ENCODE measurements at regions not wholly inside any gene's neighbourhood (a gene's known extent, or its start where the extent isn't known, plus 50 kb on each side); places are given as distances from the start of the nearest gene placed in this dataset.

GRCh38 chr3:153670577-153670976, 450.6 kb upstream of the ARHGEF26 start:
- Histone ChIP-seq H3K79me2 (ENCODE audit: control insufficient read depth, insufficient read depth, low read length) (no peaks in the 10 kb centered on the region), H3K36me3 (ENCODE audit: control insufficient read depth in 2 of 2, extremely low read depth in 1 of 2, insufficient read depth in 2 of 2, low read length in 2 of 2) (no peaks in the 10 kb centered on the region), H3K9ac (replicated peaks; ENCODE audit: extremely low read depth, insufficient read depth, low read length) (no peak overlapping the region), H3K27me3 (ENCODE audit: control insufficient read depth in 2 of 2, insufficient read depth in 2 of 2, low read length in 2 of 2) (peaks cover 0 to 2% of the 10 kb centered on the region in 2 experiments), H2AFZ (ENCODE audit: low read depth, low read length) (no peak overlapping the region), H3K4me1 (ENCODE audit: control insufficient read depth, extremely low read depth, insufficient read depth, low read length) (no peaks in the 10 kb centered on the region), H3K9me1 (replicated peaks; ENCODE audit: control insufficient read depth, extremely low read depth, insufficient read depth, low read length) (no peaks in the 10 kb centered on the region), H3K4me3 (replicated peaks in 1 of 3; ENCODE audit: insufficient read depth in 1 of 3, low read depth in 1 of 3, low read length in 3 of 3) (no peak overlapping the region), H3K9me3 (replicated peaks; ENCODE audit: control insufficient read depth, insufficient read depth, low read length) (no peaks in the 10 kb centered on the region), H4K20me1 (replicated peaks; ENCODE audit: control insufficient read depth, extremely low read depth, insufficient read depth, low read length) (no peaks in the 10 kb centered on the region), H3K27ac (ENCODE audit: insufficient read depth, low read depth, low read length) (no peak overlapping the region), H3K4me2 (ENCODE audit: insufficient read depth, low read length) (no peak overlapping the region)
- DNase-seq (ENCODE audit: low read depth, low spot score) (no peak), FAIRE-seq (no peak)
- intact Hi-C loops (cut with micrococcal nuclease): no loop called here
- TF ChIP-seq POLR2AphosphoS5 (IDR thresholded peaks at IDR 0.05; ENCODE audit: insufficient read depth, low read depth, low read length): no peak
- TF ChIP-seq POLR2A (IDR thresholded peaks at IDR 0.05; ENCODE audit: low read depth, low read length): no peak
- TF ChIP-seq GATA2 (IDR thresholded peaks at IDR 0.05; ENCODE audit: insufficient read depth, insufficient read length, low read depth, low read length): no peak
- dilution Hi-C loops (cut with MboI; ENCODE audit: extremely low pct_ligation_motif_present, low sequenced_read_pairs): no loop called here
- ChIA-PET POLR2A (no interaction called here), CTCF (no interaction called here)
- no TSS peak for BruUV-seq (replicated peaks)

DNA sequence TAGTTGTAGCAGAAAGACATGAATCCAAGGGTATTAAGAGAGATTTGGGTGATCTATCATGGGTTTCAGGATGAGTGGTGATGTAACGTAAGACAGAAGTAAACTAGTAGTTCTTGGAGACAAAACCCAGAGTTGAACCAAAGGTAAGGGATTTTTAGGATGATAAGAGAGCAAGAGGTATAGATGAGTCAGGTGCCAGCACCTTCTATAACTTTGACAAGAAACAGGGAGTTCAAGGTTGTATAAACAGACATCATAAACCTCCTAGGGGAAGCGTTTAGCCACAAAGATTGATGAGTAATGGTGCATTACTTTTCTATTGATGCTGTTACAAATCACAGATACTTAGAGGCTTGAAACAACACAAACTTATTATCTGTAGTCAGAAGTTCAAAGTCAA, 447.3 kb upstream of the ARHGEF26 start:
- BruUV-seq (replicated peaks): no TSS peak
- no peaks in the 10 kb centered on the region for H3K79me2 ChIP-seq (ENCODE audit: control insufficient read depth, insufficient read depth, low read length)
- DNase-seq (ENCODE audit: low read depth, low spot score): no peak
- no peak overlapping the region for H2AFZ ChIP-seq (ENCODE audit: low read depth, low read length)
- H3K9me3 ChIP-seq (replicated peaks; ENCODE audit: control insufficient read depth, insufficient read depth, low read length): no peaks in the 10 kb centered on the region
- no peak for FAIRE-seq
- no peaks in the 10 kb centered on the region for H4K20me1 ChIP-seq (replicated peaks; ENCODE audit: control insufficient read depth, extremely low read depth, insufficient read depth, low read length)
- H3K4me3 ChIP-seq (replicated peaks in 1 of 3; ENCODE audit: insufficient read depth in 1 of 3, low read depth in 1 of 3, low read length in 3 of 3): no peak overlapping the region
- TF ChIP-seq JUN (IDR thresholded peaks at IDR 0.05; ENCODE audit: borderline replicate concordance, insufficient read depth, insufficient read length, low read depth) (no peak), GATA2 (IDR thresholded peaks at IDR 0.05; ENCODE audit: insufficient read depth, insufficient read length, low read depth, low read length) (no peak), POLR2AphosphoS5 (IDR thresholded peaks at IDR 0.05; ENCODE audit: insufficient read depth, low read depth, low read length) (no peak), POLR2A (IDR thresholded peaks at IDR 0.05; ENCODE audit: low read depth, low read length) (no peak), MAX (IDR thresholded peaks at IDR 0.05; ENCODE audit: insufficient read depth, insufficient read length) (no peak), MYC (IDR thresholded peaks at IDR 0.05; ENCODE audit: low read depth, low read length) (no peak), EZH2 (IDR thresholded peaks at IDR 0.05; ENCODE audit: borderline replicate concordance, low read depth, low read length, severe bottlenecking) (no peak), CTCF (IDR thresholded peaks at IDR 0.05; ENCODE audit: extremely low read depth in 1 of 2, insufficient read depth in 1 of 2, low read depth in 1 of 2, low read length in 2 of 2) (no peak), FOS (IDR thresholded peaks at IDR 0.05; ENCODE audit: borderline replicate concordance, insufficient read depth, low read length) (no peak)
- no peak overlapping the region for H3K27ac ChIP-seq (ENCODE audit: insufficient read depth, low read depth, low read length)
- H3K9ac ChIP-seq (replicated peaks; ENCODE audit: extremely low read depth, insufficient read depth, low read length): no peak overlapping the region
- peaks cover 0 to 2% of the 10 kb centered on the region in 2 experiments for H3K27me3 ChIP-seq (ENCODE audit: control insufficient read depth in 2 of 2, insufficient read depth in 2 of 2, low read length in 2 of 2)
- dilution Hi-C loops (cut with MboI; ENCODE audit: extremely low pct_ligation_motif_present, low sequenced_read_pairs) (no loop called here), intact Hi-C loops (cut with micrococcal nuclease) (no loop called here)
- CTCF ChIA-PET: no interaction called here
- H3K4me2 ChIP-seq (ENCODE audit: insufficient read depth, low read length): no peak overlapping the region
- no peaks in the 10 kb centered on the region for H3K36me3 ChIP-seq (ENCODE audit: control insufficient read depth in 2 of 2, extremely low read depth in 1 of 2, insufficient read depth in 2 of 2, low read length in 2 of 2)
- no peaks in the 10 kb centered on the region for H3K9me1 ChIP-seq (replicated peaks; ENCODE audit: control insufficient read depth, extremely low read depth, insufficient read depth, low read length)
- no peaks in the 10 kb centered on the region for H3K4me1 ChIP-seq (ENCODE audit: control insufficient read depth, extremely low read depth, insufficient read depth, low read length)
- POLR2A ChIA-PET: no interaction called here
